ENCODE measurements at regions not wholly inside any gene's neighbourhood (a gene's known extent, or its start where the extent isn't known, plus 50 kb on each side); places are given as distances from the start of the nearest gene placed in this dataset.
"Not testable (repeated sequence)": the region's sequence is repeated elsewhere in the genome, so short reads cannot be mapped to it uniquely, and the experiment has no call there.

- no peak for DNase-seq
Observed at GRCh38 chr4:28444886-28445496, 1584.3 kb downstream of the STIM2 start.

GRCh38 chr4:28449085-28449484, 1588.4 kb downstream of the STIM2 start:
- DNase-seq, result no peak

DNA sequence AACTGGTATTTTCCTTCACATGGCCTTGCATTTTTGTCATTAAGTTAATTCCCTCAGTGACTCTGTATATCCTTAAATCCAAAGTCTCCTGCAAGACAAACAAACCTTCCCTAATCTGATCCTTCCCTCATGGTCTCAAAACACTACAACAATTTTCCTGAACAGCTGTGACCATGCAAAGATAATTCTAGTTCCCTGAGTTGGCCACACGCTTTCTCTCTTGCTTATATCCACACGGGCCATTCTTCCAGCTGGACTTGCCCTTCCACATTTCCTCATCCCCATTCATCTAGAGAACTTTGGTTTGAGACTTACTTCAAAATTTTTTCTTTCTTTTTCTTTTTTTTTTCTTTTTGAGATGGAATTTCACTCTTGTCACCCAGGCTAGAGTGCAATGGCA, 1590.7 kb downstream of the STIM2 start:
- no peak for DNase-seq

- no peak for DNase-seq
Observed at GRCh38 chr4:28462766-28463700, 1602.4 kb downstream of the STIM2 start.

GRCh38 chr4:28464823-28465222, 1604.2 kb downstream of the STIM2 start:
- DNase-seq, result no peak

DNA sequence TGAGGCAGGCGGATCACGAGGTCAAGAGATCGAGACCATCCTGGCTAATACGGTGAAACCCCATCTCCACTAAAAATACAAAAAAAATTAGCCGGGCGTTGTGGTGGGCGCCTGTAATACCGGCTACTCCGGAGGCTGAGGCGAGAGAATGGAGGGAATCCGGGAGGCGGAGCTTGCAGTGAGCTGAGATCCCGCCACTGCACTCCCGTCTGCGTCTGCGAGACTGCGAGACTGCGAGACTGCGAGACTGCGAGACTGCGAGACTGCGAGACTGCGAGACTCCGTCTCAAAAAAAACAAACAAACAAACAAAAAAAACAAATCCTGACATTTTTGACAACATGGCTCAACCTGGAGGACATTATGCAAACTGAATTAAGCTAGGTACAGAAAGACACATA, 1606.2 kb downstream of the STIM2 start:
- DNase-seq, result not testable (repeated sequence)

DNA sequence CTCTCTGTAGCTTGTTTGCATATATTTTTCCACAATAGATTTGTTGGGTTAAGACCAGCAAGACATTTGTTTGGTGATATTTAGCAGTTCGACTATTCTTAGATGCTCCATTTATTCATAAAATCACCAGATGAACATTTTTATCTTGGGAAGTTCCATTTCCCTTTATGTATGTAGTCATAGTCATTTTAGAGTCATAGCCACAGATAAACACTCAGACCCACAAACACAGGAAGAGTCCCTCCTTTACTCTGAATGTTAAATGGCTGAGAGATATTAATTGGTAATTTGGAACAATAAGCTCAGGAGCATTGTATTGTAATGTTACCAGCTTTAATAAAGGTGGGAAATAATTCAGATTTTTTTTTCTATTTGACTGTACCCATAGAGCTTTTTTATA, 1608.7 kb downstream of the STIM2 start:
- DNase-seq, result no peak

DNA sequence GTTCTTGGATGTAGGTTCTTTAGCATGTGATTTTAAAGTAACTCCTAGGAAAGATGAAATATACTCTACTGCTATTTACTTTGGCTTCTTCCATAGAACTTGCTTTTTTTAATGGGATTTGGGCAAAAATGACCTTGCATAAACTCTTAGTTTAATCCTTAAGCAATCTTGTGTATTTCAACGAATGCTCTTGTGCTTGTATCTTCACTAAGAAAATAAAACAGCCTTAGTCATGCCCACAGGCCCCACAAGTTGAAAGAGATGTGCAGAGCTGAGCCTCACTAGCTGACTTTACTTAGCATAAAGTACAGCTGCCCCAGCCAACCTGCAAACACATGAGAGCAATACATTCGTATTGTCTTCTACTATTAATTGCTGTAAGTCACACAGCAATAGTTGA, 1609.2 kb downstream of the STIM2 start:
- DNase-seq, result no peak

GRCh38 chr4:28475381-28475780, 1614.7 kb downstream of the STIM2 start:
- no peak for DNase-seq

GRCh38 chr4:28479666-28480065, 1619.0 kb downstream of the STIM2 start:
- no peak for DNase-seq

- DNase-seq, result no peak
Observed at GRCh38 chr4:28481565-28481964, 1620.9 kb downstream of the STIM2 start.

- DNase-seq, result no peak
Observed at GRCh38 chr4:28482580-28483270, 1622.1 kb downstream of the STIM2 start.

DNA sequence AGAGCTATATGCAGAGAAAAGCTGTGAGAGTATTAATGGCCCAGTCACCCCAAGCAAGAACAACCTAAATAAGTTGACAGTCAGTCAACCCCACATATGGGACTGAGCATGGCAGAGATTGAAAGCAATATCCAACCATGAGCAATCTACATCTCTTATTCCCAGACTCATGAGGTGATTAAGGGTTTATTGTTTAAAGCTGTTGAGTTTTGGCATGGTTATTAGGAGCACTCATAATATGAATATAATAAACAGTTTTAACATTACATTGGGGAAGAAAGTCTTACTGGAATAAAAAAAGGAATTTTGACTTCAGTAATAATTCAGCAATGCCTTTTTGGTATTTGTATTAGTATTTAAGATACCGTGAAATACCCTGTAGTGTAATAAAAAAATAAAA, 1627.4 kb downstream of the STIM2 start:
- DNase-seq, result no peak

- DNase-seq, result no peak
Observed at GRCh38 chr4:28490669-28491068, 1630.0 kb downstream of the STIM2 start.

- no peak for DNase-seq
Observed at GRCh38 chr4:28505064-28505463, 1644.4 kb downstream of the STIM2 start.

- no peak for DNase-seq
Observed at GRCh38 chr4:28508636-28509035, 1648.0 kb downstream of the STIM2 start.

- not testable (repeated sequence) for DNase-seq
Observed at GRCh38 chr4:28514766-28515165, 1654.1 kb downstream of the STIM2 start.

DNA sequence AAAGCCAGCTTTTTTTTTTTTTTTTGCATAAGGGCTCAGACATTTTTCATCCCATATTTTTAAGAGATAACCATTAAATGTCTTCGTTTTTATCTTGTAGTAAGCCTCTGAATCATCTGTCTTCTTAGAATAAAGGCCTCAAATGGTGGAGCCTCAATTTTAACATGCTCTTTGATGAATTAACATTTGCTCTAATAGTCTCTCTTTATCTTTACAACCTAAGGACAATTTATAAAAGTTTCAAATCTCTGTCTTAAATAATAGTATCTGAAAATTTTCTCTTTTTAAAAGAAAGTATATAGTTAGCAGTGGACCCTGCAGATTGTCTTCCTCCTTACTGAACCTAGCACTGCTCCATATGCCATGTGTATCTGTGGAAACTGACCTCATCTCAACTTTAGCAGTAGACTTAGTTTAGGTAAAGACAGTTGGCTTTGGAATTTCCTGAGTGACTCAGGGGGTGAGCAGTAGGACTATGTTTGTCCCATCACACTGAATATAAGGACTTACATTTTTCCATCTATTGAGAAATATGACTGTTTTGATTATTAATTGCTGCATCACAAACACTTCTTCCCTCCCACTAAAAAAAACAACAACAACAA, 1658.0 kb downstream of the STIM2 start:
- no peak for DNase-seq

GRCh38 chr4:28523681-28524190, 1663.1 kb downstream of the STIM2 start:
- no peak for DNase-seq

DNA sequence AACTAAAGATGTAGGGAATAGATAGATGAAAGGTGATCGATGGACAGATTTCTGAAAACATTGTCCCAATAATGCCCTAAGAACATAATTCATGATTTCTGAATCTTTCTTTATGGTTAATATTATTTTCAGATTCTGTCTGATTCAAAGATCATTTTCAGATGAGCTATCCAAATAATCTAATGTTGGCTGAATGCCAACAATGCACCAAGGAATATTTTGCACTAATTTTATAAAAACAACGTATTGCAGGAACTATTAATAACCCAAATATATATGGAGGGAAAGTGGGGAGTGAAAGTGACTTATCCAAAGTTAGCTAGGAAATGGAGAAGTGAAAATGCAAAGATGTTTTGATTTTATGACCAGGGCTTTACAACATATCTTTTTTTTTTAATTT, 1675.5 kb downstream of the STIM2 start:
- no peak for DNase-seq

GRCh38 chr4:28545986-28546385, 1685.3 kb downstream of the STIM2 start:
- no peak for DNase-seq

DNA sequence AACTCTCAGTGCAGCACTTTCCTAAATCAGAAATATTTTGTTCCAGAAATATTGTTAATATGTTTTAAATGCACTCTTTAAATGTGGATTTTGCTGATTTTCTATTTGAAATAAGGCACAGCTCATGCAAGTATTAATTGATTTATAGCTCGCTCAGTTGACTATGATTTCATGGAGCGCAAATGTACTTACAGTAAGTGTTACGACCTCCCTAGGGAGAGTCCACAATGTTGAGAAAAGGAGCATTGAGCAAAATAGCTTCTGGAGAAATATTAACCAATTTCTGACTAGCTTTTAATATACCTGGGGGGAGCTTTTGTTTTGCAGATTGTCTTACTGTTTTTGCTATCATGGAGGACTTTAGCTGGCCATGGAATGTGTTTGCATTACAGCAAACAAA, 1687.5 kb downstream of the STIM2 start:
- no peak for DNase-seq

- DNase-seq, result no peak
Observed at GRCh38 chr4:28548594-28548993, 1688.0 kb downstream of the STIM2 start.
